ENCODE measurements at regions not wholly inside any gene's neighbourhood (a gene's known extent, or its start where the extent isn't known, plus 50 kb on each side); places are given as distances from the start of the nearest gene placed in this dataset.

- Mint-ChIP-seq H3K4me3 (no peak overlapping the region), H3K36me3 (ENCODE audit: low read depth) (no peaks in the 10 kb centered on the region)
- TF ChIP-seq ZNF462 (CRISPR knock-in tag; IDR thresholded peaks at IDR 0.05) (no peak), EZH2 (IDR thresholded peaks at IDR 0.05; ENCODE audit: low read depth, unreplicated experiment) (no peak), ZNF331 (CRISPR knock-in tag; IDR thresholded peaks at IDR 0.05; ENCODE audit: low read depth) (no peak), POLR2AphosphoS5 (IDR thresholded peaks at IDR 0.05; ENCODE audit: low read depth) (no peak), REST (IDR thresholded peaks at IDR 0.05; ENCODE audit: unreplicated experiment) (no peak), ETS1 (IDR thresholded peaks at IDR 0.05) (no peak), STAT1 (IDR thresholded peaks at IDR 0.05; ENCODE audit: unreplicated experiment) (no peak), JUNB (IDR thresholded peaks at IDR 0.05; ENCODE audit: unreplicated experiment) (no peak), CTCF (conservative IDR thresholded peaks at IDR 0.05; ENCODE audit: low read depth in 2 of 2) (no peak), NANOG (IDR thresholded peaks at IDR 0.05; ENCODE audit: borderline replicate concordance) (no peak), EZH2phosphoT487 (IDR thresholded peaks at IDR 0.05; ENCODE audit: unreplicated experiment) (no peak), ZNF114 (CRISPR knock-in tag; IDR thresholded peaks at IDR 0.05) (no peak), CREB1 (CRISPR knock-in tag; IDR thresholded peaks at IDR 0.05; ENCODE audit: low read depth) (no peak)
Measured at GRCh38 chr4:106795326-106795725, 240.8 kb downstream of the DKK2 start.

More at GRCh38 chr4:106795326-106795725, 240.8 kb downstream of the DKK2 start:
- no peaks in the 10 kb centered on the region for H3K4me1 ChIP-seq (ENCODE audit: insufficient read depth)
- no peak overlapping the region for H3K4me3 ChIP-seq
- H3K27me3 Mint-ChIP-seq (ENCODE audit: insufficient read depth, low read depth, poor library complexity) = no peaks in the 10 kb centered on the region
- H3F3A ChIP-seq (replicated peaks; ENCODE audit: low read depth) = no peaks in the 10 kb centered on the region
- H3K9me2 ChIP-seq (ENCODE audit: insufficient read depth) = no peaks in the 10 kb centered on the region
- no peaks in the 10 kb centered on the region for H3K9me3 Mint-ChIP-seq
- H3K27me3 ChIP-seq (ENCODE audit: insufficient read depth) = no peaks in the 10 kb centered on the region
- no peaks in the 10 kb centered on the region for H3K79me2 ChIP-seq (replicated peaks; ENCODE audit: insufficient read depth)
- H3K27ac ChIP-seq (ENCODE audit: low read depth) = no peak overlapping the region
- no peaks in the 10 kb centered on the region for H3K36me3 ChIP-seq (ENCODE audit: insufficient read depth)
- DNase-seq (ENCODE audit: low spot score) (no peak), ATAC-seq (no peak)
- H3K27ac Mint-ChIP-seq = no peak overlapping the region
- no peak overlapping the region for H3K4me2 ChIP-seq
- no peaks in the 10 kb centered on the region for H3K4me1 Mint-ChIP-seq
- no peak overlapping the region for H2AFZ ChIP-seq
- no peaks in the 10 kb centered on the region for H4K20me1 ChIP-seq (replicated peaks; ENCODE audit: insufficient read depth)

Measured in GM23338 (cell line).